ENCODE measurements at regions not wholly inside any gene's neighbourhood (a gene's known extent, or its start where the extent isn't known, plus 50 kb on each side); places are given as distances from the start of the nearest gene placed in this dataset.

DNA sequence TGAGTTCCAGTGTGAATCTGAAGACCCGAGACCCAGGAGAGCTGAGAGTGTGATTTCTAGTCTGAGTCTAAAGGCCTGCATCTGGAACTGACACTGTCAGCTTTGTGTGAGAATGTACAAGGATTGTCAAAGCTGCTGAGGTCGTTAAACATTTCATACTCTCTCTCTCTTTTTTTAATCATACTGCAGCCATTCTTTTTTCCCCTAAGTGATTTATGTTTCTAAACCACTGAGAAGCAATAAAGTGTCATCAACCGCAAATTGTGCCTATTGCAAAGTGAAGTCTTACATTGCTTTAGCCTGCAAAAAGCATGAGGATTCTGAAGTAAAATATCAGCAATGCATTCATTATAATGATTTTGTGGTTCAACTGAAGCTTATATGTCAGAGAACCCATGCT is 106.0 kb downstream of the ASMT start:
- TF ChIP-seq, protein P1, sequence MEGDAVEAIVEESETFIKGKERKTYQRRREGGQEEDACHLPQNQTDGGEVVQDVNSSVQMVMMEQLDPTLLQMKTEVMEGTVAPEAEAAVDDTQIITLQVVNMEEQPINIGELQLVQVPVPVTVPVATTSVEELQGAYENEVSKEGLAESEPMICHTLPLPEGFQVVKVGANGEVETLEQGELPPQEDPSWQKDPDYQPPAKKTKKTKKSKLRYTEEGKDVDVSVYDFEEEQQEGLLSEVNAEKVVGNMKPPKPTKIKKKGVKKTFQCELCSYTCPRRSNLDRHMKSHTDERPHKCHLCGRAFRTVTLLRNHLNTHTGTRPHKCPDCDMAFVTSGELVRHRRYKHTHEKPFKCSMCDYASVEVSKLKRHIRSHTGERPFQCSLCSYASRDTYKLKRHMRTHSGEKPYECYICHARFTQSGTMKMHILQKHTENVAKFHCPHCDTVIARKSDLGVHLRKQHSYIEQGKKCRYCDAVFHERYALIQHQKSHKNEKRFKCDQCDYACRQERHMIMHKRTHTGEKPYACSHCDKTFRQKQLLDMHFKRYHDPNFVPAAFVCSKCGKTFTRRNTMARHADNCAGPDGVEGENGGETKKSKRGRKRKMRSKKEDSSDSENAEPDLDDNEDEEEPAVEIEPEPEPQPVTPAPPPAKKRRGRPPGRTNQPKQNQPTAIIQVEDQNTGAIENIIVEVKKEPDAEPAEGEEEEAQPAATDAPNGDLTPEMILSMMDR (conservative IDR thresholded peaks at IDR 0.05 in 1 of 2, IDR thresholded peaks at IDR 0.05 in 1 of 2; ENCODE audit: low read depth in 1 of 2, low read length in 2 of 2) = no peak
- no peak for TF ChIP-seq EZH2 (IDR thresholded peaks at IDR 0.05; ENCODE audit: low read length, missing control alignments)

All from fibroblast of lung (primary cell).